ENCODE measurements at regions not wholly inside any gene's neighbourhood (a gene's known extent, or its start where the extent isn't known, plus 50 kb on each side); places are given as distances from the start of the nearest gene placed in this dataset.

- in situ Hi-C loops (cut with HindIII; ENCODE audit: low pct_unique_long_range_greater_than_20kb, low sequenced_read_pairs), result no loop called here
- TF ChIP-seq JUND (IDR thresholded peaks at IDR 0.05; ENCODE audit: low read depth), result no peak
- DNase-seq (ENCODE audit: low read depth in 1 of 2, low spot score in 1 of 2), result no peak
Measured at GRCh38 chr7:89401099-89401498, 605.6 kb upstream of the TEX47 start.

GRCh38 chr7:89401690-89402089 lies 606.2 kb upstream of the TEX47 start:
- no peak for DNase-seq (ENCODE audit: low read depth in 1 of 2, low spot score in 1 of 2)
- TF ChIP-seq JUND (IDR thresholded peaks at IDR 0.05; ENCODE audit: low read depth), result no peak
- in situ Hi-C loops (cut with HindIII; ENCODE audit: low pct_unique_long_range_greater_than_20kb, low sequenced_read_pairs), result no loop called here

- in situ Hi-C loops (cut with HindIII; ENCODE audit: low pct_unique_long_range_greater_than_20kb, low sequenced_read_pairs), result no loop called here
- DNase-seq (ENCODE audit: low read depth in 1 of 2, low spot score in 1 of 2), result no peak
- no peak for TF ChIP-seq JUND (IDR thresholded peaks at IDR 0.05; ENCODE audit: low read depth)
Measured at GRCh38 chr7:89451911-89452310, 656.4 kb upstream of the TEX47 start.

GRCh38 chr7:89456556-89456955 lies 661.0 kb upstream of the TEX47 start:
- in situ Hi-C loops (cut with HindIII; ENCODE audit: low pct_unique_long_range_greater_than_20kb, low sequenced_read_pairs), result no loop called here
- TF ChIP-seq JUND (IDR thresholded peaks at IDR 0.05; ENCODE audit: low read depth), result no peak

GRCh38 chr7:89458114-89458513 lies 662.6 kb upstream of the TEX47 start:
- TF ChIP-seq JUND (IDR thresholded peaks at IDR 0.05; ENCODE audit: low read depth), result no peak
- no peak for DNase-seq (ENCODE audit: low read depth in 1 of 2, low spot score in 1 of 2)
- in situ Hi-C loops (cut with HindIII; ENCODE audit: low pct_unique_long_range_greater_than_20kb, low sequenced_read_pairs), result no loop called here

More at GRCh38 chr7:89456556-89456955, 661.0 kb upstream of the TEX47 start:
- no peak for DNase-seq (ENCODE audit: low read depth in 1 of 2, low spot score in 1 of 2)

GRCh38 chr7:89474456-89474855 lies 678.9 kb upstream of the TEX47 start:
- in situ Hi-C loops (cut with HindIII; ENCODE audit: low pct_unique_long_range_greater_than_20kb, low sequenced_read_pairs), result no loop called here
- no peak for TF ChIP-seq JUND (IDR thresholded peaks at IDR 0.05; ENCODE audit: low read depth)
- no peak for DNase-seq (ENCODE audit: low read depth in 1 of 2, low spot score in 1 of 2)

- in situ Hi-C loops (cut with HindIII; ENCODE audit: low pct_unique_long_range_greater_than_20kb, low sequenced_read_pairs), result no loop called here
- no peak for DNase-seq (ENCODE audit: low read depth in 1 of 2, low spot score in 1 of 2)
Measured at GRCh38 chr7:89477991-89478390, 676.3 kb upstream of the STEAP1 start.

GRCh38 chr7:89495704-89496103 lies 658.6 kb upstream of the STEAP1 start:
- in situ Hi-C loops (cut with HindIII; ENCODE audit: low pct_unique_long_range_greater_than_20kb, low sequenced_read_pairs), result no loop called here
- DNase-seq (ENCODE audit: low read depth in 1 of 2, low spot score in 1 of 2), result no peak
- no peak for TF ChIP-seq JUND (IDR thresholded peaks at IDR 0.05; ENCODE audit: low read depth)

More at GRCh38 chr7:89477991-89478390, 676.3 kb upstream of the STEAP1 start:
- TF ChIP-seq JUND (IDR thresholded peaks at IDR 0.05; ENCODE audit: low read depth), result no peak

GRCh38 chr7:89500084-89500483 lies 654.2 kb upstream of the STEAP1 start:
- in situ Hi-C loops (cut with HindIII; ENCODE audit: low pct_unique_long_range_greater_than_20kb, low sequenced_read_pairs), result no loop called here
- DNase-seq (ENCODE audit: low read depth in 1 of 2, low spot score in 1 of 2), result no peak
- TF ChIP-seq JUND (IDR thresholded peaks at IDR 0.05; ENCODE audit: low read depth), result no peak

- TF ChIP-seq JUND (IDR thresholded peaks at IDR 0.05; ENCODE audit: low read depth), result no peak
- in situ Hi-C loops (cut with HindIII; ENCODE audit: low pct_unique_long_range_greater_than_20kb, low sequenced_read_pairs), result no loop called here
- DNase-seq (ENCODE audit: low read depth in 1 of 2, low spot score in 1 of 2), result no peak
Measured at GRCh38 chr7:89503281-89503680, 651.0 kb upstream of the STEAP1 start.

- no peak for TF ChIP-seq JUND (IDR thresholded peaks at IDR 0.05; ENCODE audit: low read depth)
- DNase-seq (ENCODE audit: low read depth in 1 of 2, low spot score in 1 of 2), result no peak
- in situ Hi-C loops (cut with HindIII; ENCODE audit: low pct_unique_long_range_greater_than_20kb, low sequenced_read_pairs), result no loop called here
Measured at GRCh38 chr7:89507034-89507433, 647.2 kb upstream of the STEAP1 start.

GRCh38 chr7:89511900-89512299 lies 642.4 kb upstream of the STEAP1 start:
- in situ Hi-C loops (cut with HindIII; ENCODE audit: low pct_unique_long_range_greater_than_20kb, low sequenced_read_pairs), result no loop called here

GRCh38 chr7:89514970-89515369 lies 639.3 kb upstream of the STEAP1 start:
- TF ChIP-seq JUND (IDR thresholded peaks at IDR 0.05; ENCODE audit: low read depth), result no peak
- in situ Hi-C loops (cut with HindIII; ENCODE audit: low pct_unique_long_range_greater_than_20kb, low sequenced_read_pairs), result no loop called here

More at GRCh38 chr7:89511900-89512299, 642.4 kb upstream of the STEAP1 start:
- no peak for DNase-seq (ENCODE audit: low read depth in 1 of 2, low spot score in 1 of 2)
- TF ChIP-seq JUND (IDR thresholded peaks at IDR 0.05; ENCODE audit: low read depth), result no peak

GRCh38 chr7:89517815-89518214 lies 636.5 kb upstream of the STEAP1 start:
- no peak for TF ChIP-seq JUND (IDR thresholded peaks at IDR 0.05; ENCODE audit: low read depth)

More at GRCh38 chr7:89514970-89515369, 639.3 kb upstream of the STEAP1 start:
- DNase-seq (ENCODE audit: low read depth in 1 of 2, low spot score in 1 of 2), result no peak

More at GRCh38 chr7:89517815-89518214, 636.5 kb upstream of the STEAP1 start:
- no peak for DNase-seq (ENCODE audit: low read depth in 1 of 2, low spot score in 1 of 2)
- in situ Hi-C loops (cut with HindIII; ENCODE audit: low pct_unique_long_range_greater_than_20kb, low sequenced_read_pairs), result no loop called here

Data from T47D (cell line).